GM21367 (cell line): ENCODE measurements at regions not wholly inside any gene's neighbourhood (a gene's known extent, or its start where the extent isn't known, plus 50 kb on each side); places are given as distances from the start of the nearest gene placed in this dataset.
"Not testable (repeated sequence)": the region's sequence is repeated elsewhere in the genome, so short reads cannot be mapped to it uniquely, and the experiment has no call there.

Experiments
- ATAC-seq: cut with Tn5 transposase; IDR thresholded peaks from one replicate; pipeline ENCODE4 v1.9.1; 2021; ENCODE audit not compliant: unreplicated experiment

DNA sequence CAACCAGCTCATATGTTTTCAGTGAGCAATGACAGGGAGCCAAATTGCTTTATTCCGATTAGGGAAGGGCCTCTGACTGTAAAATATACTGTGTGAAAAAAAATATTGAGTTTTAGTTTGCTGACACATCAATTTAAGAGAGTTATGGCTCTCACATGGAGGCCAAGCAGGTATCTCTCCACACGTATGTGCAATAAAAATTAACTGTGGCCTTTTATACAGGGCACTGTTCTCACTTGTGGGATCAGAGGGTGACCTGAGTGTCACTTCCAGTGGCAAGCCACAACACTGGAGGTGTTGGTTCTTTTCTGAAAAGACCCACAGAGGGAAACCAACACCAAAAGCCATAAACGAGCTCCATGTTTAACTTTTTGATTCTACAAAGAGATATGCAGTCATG lies 462.8 kb downstream of the MID1IP1 start:
- ATAC-seq = no peak

DNA sequence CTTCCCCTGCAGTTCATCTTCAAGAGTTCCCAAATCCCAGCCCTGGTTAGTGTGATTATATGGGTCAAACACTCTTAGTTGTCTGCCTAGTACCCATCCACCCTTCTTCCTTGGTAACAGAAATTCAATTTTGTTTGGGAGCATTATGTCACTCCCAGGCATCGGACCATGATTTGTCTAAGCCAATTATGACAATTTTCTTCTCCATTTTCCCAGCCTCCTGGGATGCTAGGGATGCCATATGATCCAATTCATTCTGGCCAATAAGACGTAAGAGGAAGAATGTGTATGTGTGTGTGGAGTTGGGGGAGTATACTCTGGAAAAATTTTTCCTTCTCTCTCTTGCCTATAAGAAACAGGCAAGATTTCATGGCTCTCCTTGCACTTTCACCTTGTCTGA lies 465.9 kb downstream of the MID1IP1 start:
- ATAC-seq = no peak

- no peak for ATAC-seq
Measured at GRCh38 chrX:39268207-39268606, 466.9 kb downstream of the MID1IP1 start.

DNA sequence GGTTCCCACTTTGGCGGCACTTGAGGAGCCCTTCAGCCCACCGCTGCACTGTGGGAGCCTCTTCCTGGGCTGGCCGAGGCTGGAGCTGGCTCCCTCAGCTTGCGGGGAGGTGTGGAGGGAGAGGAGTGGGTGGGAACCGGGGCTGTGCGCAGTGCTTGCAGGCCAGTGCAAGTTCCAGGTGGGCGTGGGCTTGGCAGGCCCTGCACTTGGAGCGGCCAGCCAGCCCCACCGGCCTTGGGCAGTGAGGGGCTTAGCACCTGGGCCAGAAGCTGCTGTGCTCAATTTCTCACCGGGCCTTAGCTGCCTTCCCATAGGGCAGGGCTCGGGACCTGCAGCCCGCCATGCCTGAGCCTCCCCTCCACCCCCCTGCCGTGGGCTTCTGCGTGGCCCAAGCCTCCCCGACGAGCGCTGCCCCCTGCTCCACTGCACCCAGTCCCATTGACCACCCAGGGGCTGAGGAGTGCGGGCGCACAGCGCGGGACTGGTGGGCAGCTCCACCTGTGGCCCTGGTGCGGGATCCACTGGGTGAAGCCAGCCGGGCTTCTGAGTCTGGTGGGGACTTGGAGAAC lies 474.3 kb downstream of the MID1IP1 start:
- ATAC-seq = no peak

- not testable (repeated sequence) for ATAC-seq
Measured at GRCh38 chrX:39277685-39278390, 476.6 kb downstream of the MID1IP1 start.

DNA sequence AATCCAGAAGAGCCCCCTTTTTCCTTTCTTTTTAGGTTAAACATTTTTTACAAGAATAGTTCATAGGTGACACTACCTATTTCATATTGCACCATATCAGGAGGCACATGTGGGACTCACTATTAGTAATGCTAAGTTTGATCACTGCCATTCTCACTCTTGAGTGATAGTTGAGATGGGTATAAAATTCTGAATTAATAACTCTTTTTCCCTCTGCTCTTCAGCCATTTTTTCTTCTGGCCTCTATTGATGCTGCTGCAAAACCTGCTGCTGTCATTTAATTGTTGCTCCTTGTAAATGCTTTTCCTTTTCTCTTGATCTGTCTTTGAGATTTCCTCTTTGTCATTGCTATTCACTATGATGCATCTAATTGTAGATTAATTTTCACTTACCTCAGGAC lies 482.0 kb downstream of the MID1IP1 start:
- ATAC-seq = no peak

GRCh38 chrX:39288592-39288991 lies 487.3 kb downstream of the MID1IP1 start:
- no peak for ATAC-seq

DNA sequence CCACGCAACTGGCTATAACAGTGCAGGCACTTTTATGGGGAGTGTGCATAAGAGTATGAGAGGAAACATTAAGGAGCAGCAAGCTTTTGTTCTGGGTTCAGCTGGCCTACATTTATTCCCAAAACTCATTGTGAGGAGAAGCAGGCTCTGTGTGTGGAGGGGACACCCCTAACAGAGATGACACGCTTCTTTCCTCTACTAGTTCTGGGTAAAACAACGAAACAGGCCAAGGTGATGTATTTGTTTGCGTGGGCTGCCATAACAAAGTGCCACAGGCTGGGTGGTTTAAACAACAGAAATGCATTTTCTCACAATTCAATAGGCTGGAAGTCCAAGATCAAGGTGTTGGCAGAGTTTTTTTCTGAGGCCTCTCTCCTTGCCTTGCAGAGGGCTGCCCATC lies 488.6 kb downstream of the MID1IP1 start:
- no peak for ATAC-seq

GRCh38 chrX:39293203-39293602 lies 491.9 kb downstream of the MID1IP1 start:
- no peak for ATAC-seq

- no peak for ATAC-seq
Measured at GRCh38 chrX:39296472-39296871, 495.2 kb downstream of the MID1IP1 start.

DNA sequence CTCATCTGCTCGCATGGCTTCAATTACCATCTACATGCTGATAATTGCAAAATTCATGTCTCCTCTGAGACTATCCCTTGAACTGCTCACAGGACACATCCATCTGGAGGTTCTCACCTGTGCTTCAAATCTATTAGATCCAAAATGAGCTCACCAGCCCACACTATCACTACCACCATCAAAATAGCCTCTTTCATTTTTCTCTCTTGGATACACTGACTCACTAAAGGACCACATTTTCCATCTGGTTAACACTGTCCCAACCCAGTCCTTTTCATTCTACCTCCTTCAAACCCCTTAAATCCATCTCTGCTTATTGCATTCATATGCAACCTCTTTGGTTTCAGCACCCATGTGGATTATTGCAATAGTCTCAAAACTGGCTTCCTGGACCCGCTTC lies 497.6 kb downstream of the MID1IP1 start:
- ATAC-seq = no peak

DNA sequence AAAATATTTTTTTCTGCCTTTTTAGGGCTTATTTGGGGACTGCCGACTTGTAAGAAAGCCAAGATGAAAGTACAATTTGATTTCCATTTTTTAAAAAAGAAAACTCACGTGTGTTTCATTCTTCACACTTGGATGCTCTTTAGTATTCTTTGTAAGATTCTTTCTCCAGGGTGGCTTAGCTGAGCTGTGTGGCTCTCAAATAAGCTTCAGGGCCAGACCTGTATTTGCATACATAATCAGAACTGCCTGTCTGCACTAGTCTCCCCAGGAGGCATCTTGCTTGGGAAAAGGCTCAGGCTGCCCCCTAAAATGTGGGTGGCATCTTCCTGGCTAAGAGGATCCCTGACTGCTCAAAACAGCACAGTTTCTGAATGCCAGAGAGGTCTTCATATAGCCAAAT lies 498.4 kb downstream of the MID1IP1 start:
- no peak for ATAC-seq

DNA sequence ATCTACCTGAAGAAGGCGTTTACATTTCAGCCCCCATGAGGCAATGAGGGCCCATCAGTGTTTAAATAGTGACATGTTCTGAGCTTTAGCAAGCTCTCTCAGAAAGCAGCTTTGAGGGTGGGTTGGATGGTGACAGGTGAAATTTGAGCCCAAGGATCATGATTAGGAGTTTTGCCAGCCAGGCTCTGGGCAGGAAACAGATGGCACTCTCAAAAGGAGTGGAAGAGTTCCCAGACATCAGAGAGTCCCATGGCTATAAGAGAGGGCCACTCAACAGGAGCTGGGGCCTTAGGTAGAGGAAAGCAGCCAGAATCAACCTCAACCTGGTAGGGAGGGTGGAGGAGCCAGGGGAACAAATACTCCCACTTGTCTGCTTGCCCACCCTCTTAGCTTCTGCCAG lies 499.8 kb downstream of the MID1IP1 start:
- no peak for ATAC-seq

DNA sequence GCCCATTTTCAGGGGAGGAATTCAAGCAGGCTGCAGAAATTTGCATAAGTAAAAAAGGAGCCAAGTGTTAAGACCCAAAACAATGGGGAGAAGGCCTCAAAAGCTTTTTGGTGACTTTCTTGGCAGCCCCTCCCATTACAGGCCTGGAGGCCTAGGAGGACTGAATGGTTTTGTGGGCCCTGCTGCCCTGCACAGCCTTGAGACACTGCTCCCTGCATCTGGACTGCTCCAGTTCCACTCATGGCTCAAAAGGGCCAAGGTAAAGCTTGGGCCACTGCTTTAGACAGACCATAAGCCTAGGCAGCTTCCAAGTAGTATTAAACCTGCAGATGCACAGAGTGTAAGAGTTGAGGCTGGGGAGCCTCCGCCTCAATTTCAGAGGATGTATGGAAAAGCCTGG lies 501.6 kb downstream of the MID1IP1 start:
- no peak for ATAC-seq

DNA sequence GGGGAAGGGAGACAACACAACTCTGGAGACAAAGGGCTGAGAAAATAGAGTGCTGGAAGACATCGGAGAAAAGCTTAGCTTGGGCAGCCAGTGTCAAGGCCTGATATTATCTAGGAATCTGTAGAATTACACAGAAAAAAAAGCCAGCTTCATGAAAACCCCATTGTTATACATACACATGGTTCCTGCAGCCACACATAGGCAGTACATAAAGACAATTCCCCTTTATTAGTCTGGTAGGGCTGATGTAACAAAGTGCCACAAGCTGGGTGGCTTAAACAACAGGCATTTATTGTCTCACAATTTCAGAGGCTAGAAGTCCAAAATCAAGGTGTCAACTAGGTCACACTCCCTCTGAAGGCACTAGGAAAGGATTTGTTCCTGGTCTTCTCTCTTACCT lies 503.5 kb downstream of the MID1IP1 start:
- no peak for ATAC-seq

DNA sequence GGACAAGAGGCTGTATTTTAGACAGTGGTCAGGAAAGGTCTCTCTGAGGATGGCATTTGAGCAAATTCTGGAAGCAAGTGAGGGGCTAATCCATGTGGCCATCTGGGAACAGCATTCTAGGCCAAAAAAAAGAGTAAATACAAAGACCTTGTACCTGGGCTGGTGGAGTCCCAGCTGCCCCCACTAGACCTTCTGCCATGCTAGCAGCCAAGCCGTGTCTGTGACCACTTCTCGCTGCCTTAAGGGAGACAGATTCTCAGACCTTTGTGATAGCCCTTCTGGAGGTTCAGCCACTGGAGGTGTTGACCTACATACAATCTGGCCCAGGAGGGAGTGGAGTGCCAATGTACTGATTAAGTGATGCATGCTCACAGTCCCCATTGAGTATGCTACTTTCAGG lies 506.2 kb downstream of the MID1IP1 start:
- no peak for ATAC-seq

DNA sequence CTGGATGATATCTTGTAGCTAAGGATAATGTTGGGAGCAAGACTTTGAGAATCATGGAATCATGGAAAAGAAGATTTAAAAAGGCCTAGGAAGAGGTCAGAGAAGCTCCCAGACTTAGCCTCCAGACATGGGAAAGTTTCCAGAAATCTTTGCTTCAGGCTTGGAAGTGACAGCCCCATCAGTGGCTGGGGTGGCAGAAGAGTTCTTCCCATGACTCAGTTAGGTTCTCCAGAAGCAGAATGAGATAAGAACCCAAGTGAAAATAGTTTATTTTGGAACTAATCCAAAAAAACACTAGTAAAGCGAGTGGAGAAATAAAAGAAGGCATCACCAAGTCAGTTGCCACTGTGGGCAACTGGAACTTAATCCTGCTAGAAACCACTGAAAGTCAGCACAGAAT lies 506.9 kb downstream of the MID1IP1 start:
- no peak for ATAC-seq

- no peak for ATAC-seq
Measured at GRCh38 chrX:39309018-39309635, 507.9 kb downstream of the MID1IP1 start.

DNA sequence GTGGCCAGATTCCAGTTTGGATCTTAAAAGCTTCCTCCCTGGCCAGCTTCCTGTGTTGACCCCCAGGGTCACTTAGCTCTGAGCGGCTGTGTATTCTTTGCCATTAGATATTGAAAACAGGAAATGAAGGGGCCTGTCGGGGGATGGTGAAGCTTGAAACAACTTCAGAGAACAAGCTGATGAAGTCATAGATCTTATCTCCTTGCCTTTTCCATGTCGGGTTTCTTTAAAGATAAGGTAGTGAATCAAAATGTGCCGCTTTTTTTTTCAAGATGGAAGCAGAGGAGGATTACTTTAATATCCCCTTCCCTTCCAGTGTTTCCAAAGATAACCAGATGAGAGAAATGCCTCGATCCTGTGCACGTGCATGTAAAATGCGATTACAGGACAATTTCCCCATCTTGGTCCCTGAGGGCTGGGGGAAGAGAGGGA lies 508.5 kb downstream of the MID1IP1 start:
- ATAC-seq = no peak

GRCh38 chrX:39310891-39311290 lies 509.6 kb downstream of the MID1IP1 start:
- ATAC-seq = no peak

DNA sequence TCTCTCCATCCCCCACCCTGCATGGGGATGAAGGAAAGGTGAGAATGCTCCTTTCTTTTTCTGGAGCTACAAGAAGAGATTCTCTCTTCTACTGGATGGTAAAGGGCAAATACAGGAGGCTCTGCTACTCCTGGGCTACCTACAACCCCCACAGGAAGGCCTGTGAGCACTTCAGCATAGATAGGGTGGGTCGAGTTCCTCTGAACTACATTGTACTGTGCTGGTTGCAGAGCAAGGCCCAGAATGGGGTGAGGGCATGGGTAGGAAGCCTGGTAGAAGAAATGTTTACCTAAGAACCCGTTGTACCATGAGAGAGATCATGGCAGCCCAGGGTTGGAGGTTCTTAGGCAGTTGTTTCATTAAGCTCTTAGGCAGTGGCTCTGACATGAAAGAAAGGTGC lies 510.4 kb downstream of the MID1IP1 start:
- no peak for ATAC-seq

GRCh38 chrX:39313146-39313545 lies 511.9 kb downstream of the MID1IP1 start:
- ATAC-seq = no peak
